DND-41 (cell line): ENCODE measurements at regions not wholly inside any gene's neighbourhood (a gene's known extent, or its start where the extent isn't known, plus 50 kb on each side); places are given as distances from the start of the nearest gene placed in this dataset.

Experiments used
- ATAC-seq: fragments of 200-7000 bp; cut with Tn5 transposase; 3 replicates; pipeline ENCODE4 v1.9.1; 2021; ENCODE audit warnings: low read depth; ENCODE audit not compliant: insufficient read depth
- DNase-seq: peaks from one replicate; pipeline ENCODE4 v3.0.0-alpha.2; 2020
- H2AFZ ChIP-seq: 2 replicates; pipeline ENCODE4 v1.6.0; 2012; ENCODE audit warnings: low read depth, low read length
- H3K27ac ChIP-seq: 2 replicates; pipeline ENCODE4 v1.5.1; 2012; ENCODE audit warnings: low read length, inconsistent platforms
- H3K27me3 ChIP-seq: fragments of 200-600 bp; sonication (generic); 2 replicates; pipeline ENCODE4 v1.6.0; 2012; ENCODE audit warnings: low read length, mild to moderate bottlenecking, inconsistent platforms; ENCODE audit not compliant: insufficient read depth, poor library complexity
- H3K36me3 ChIP-seq: 2 replicates; pipeline ENCODE4 v1.5.1; 2012; ENCODE audit warnings: low read length, inconsistent platforms; ENCODE audit not compliant: insufficient read depth
- H3K4me1 ChIP-seq: 2 replicates; pipeline ENCODE4 v1.5.1; 2012; ENCODE audit warnings: mild to moderate bottlenecking, low read length; ENCODE audit not compliant: insufficient read depth
- H3K4me2 ChIP-seq: 2 replicates; pipeline ENCODE4 v1.6.0; 2012; ENCODE audit warnings: mild to moderate bottlenecking, moderate library complexity, low read length, inconsistent platforms; ENCODE audit not compliant: insufficient read depth
- H3K4me3 ChIP-seq, 2 experiments: fragments of 200-600 bp in 1 of 2; shearing (Covaris generic) in 1 of 2; 2 replicates each; pipeline ENCODE4 v1.5.1; 2012 to 2016; ENCODE audit warnings: inconsistent platforms in 2 of 2, low read length in 2 of 2, mild to moderate bottlenecking in 2 of 2, low read depth in 1 of 2, moderate library complexity in 1 of 2
- H3K79me2 ChIP-seq: 2 replicates; pipeline ENCODE4 v1.6.0; 2012; ENCODE audit warnings: low read length, inconsistent platforms; ENCODE audit not compliant: insufficient read depth
- H3K9ac ChIP-seq: 2 replicates; pipeline ENCODE4 v1.6.0; 2012; ENCODE audit warnings: low read depth, mild to moderate bottlenecking, inconsistent platforms, low read length, moderate library complexity
- H3K9me3 ChIP-seq: 2 replicates; pipeline ENCODE4 v1.5.1; 2012; ENCODE audit warnings: low read length, moderate library complexity, mild to moderate bottlenecking, inconsistent platforms; ENCODE audit not compliant: insufficient read depth, severe bottlenecking
- H4K20me1 ChIP-seq: 2 replicates; pipeline ENCODE4 v1.6.0; 2012; ENCODE audit warnings: low read length; ENCODE audit not compliant: insufficient read depth
- EZH2 ChIP-seq: IDR thresholded peaks from 3 replicates; pipeline ENCODE4 v1.6.1; 2012; ENCODE audit warnings: borderline replicate concordance, low read depth, mild to moderate bottlenecking, moderate library complexity, low read length, inconsistent platforms; ENCODE audit not compliant: severe bottlenecking
- TF ChIP-seq, protein P1 (sequence below): IDR thresholded peaks from 2 replicates; pipeline ENCODE4 v1.5.1; 2012; ENCODE audit warnings: borderline replicate concordance, low read length, moderate library complexity, mild to moderate bottlenecking; ENCODE audit not compliant: poor library complexity, severe bottlenecking; ENCODE audit errors: extremely low read depth

DNA sequence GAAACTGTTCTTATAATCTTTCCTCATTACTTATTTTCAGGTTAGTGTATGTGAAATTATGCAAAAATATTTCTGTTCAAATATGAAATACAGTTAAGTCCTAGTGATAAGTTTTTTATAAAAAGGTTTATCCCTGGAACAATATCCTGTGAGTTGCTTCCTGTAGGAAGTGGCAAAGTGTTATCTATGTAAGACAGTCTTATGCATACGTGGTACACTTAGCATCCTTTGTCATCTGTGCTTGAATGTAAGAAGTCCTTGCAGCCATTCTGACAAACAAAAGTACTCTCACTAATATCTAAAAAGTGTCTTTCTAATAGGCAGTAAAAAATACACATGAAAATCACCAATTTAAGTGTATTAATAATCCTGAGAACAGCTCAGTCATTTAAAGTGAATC, 372.5 kb upstream of the BCHE start:
- no peak for TF ChIP-seq EZH2
- TF ChIP-seq, protein P1, sequence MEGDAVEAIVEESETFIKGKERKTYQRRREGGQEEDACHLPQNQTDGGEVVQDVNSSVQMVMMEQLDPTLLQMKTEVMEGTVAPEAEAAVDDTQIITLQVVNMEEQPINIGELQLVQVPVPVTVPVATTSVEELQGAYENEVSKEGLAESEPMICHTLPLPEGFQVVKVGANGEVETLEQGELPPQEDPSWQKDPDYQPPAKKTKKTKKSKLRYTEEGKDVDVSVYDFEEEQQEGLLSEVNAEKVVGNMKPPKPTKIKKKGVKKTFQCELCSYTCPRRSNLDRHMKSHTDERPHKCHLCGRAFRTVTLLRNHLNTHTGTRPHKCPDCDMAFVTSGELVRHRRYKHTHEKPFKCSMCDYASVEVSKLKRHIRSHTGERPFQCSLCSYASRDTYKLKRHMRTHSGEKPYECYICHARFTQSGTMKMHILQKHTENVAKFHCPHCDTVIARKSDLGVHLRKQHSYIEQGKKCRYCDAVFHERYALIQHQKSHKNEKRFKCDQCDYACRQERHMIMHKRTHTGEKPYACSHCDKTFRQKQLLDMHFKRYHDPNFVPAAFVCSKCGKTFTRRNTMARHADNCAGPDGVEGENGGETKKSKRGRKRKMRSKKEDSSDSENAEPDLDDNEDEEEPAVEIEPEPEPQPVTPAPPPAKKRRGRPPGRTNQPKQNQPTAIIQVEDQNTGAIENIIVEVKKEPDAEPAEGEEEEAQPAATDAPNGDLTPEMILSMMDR = no peak
- Histone ChIP-seq H3K9me3 (no peaks in the 10 kb centered on the region), H3K4me2 (no peak overlapping the region), H3K27ac (no peak overlapping the region), H2AFZ (no peak overlapping the region), H4K20me1 (no peaks in the 10 kb centered on the region), H3K36me3 (no peaks in the 10 kb centered on the region), H3K79me2 (no peaks in the 10 kb centered on the region), H3K4me1 (no peaks in the 10 kb centered on the region), H3K4me3 (no peak overlapping the region), H3K27me3 (no peaks in the 10 kb centered on the region), H3K9ac (no peak overlapping the region)
- no peak for ATAC-seq
- no peak for DNase-seq

DNA sequence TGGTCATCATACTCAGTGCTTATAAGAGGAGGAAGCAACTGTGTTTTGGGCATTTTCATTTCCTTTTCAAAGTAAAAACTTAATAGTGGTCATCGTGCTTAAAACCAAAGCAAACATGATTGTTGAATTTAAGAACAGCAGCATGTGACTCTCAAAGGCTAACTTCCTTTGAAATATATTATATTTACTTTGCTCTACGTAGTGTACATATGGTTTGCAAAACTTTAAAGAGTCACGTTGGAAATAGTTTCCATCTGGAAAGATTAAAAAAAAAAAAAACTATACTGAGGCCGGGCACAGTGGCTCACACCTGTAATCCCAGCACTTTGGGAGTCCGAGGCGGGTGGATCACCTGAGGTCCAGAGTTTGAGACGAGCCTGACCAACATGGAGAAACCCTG, 367.9 kb upstream of the BCHE start:
- TF ChIP-seq, protein P1 = no peak
- TF ChIP-seq EZH2 = no peak
- no peak overlapping the region for H3K27ac ChIP-seq
- no peak overlapping the region for H3K9ac ChIP-seq
- no peaks in the 10 kb centered on the region for H4K20me1 ChIP-seq
- no peak overlapping the region for H2AFZ ChIP-seq
- no peaks in the 10 kb centered on the region for H3K79me2 ChIP-seq
- no peak overlapping the region for H3K4me2 ChIP-seq
- H3K36me3 ChIP-seq = no peaks in the 10 kb centered on the region
- no peaks in the 10 kb centered on the region for H3K9me3 ChIP-seq
- H3K4me1 ChIP-seq = no peaks in the 10 kb centered on the region
- ATAC-seq (no peak), DNase-seq (no peak)
- no peaks in the 10 kb centered on the region for H3K27me3 ChIP-seq
- H3K4me3 ChIP-seq = no peak overlapping the region

DNA sequence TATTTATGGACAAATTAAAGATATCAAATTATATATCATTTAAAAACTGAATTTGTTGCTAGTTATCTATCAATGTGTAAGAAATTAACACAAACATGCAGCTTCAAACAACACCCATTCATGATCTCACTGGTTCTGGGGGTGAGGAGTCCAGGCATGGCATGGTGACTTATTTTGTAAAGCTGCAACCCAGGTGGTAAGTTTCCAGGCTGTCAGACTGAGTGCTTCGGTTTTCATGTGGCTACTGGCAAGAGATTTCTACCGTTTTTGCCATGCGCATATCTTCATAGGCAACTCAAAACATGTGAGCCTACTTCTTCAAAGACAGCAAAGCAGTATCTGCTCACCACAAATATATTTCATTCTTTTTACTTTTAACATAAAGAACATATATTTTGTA, 364.3 kb upstream of the BCHE start:
- Histone ChIP-seq H3K9me3 (no peaks in the 10 kb centered on the region), H3K4me2 (no peak overlapping the region), H3K36me3 (no peaks in the 10 kb centered on the region), H4K20me1 (no peaks in the 10 kb centered on the region), H3K9ac (no peak overlapping the region), H3K79me2 (no peaks in the 10 kb centered on the region), H3K27ac (no peak overlapping the region), H3K4me3 (no peak overlapping the region), H3K27me3 (no peaks in the 10 kb centered on the region), H3K4me1 (no peaks in the 10 kb centered on the region), H2AFZ (no peak overlapping the region)
- ATAC-seq (no peak), DNase-seq (no peak)
- TF ChIP-seq, protein P1 = no peak

DNA sequence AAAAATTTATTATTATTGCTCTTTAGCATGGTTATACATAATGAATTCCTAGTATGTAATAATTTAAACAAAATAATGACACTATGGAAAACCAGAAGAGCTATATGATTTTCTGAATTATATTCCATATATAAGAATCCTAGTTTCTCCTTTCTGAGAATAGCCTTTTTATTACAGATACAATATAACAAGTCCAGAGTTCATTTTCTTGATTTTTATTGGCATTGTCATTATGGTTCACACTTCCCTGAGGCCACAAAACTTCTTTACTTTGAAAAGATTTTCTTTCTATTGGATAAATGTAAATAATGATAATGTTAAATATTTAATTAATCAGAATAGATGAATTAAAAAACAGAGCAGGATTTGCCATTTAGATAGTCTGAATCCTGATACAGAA, 362.3 kb upstream of the BCHE start:
- Histone ChIP-seq H3K79me2 (no peaks in the 10 kb centered on the region), H4K20me1 (no peaks in the 10 kb centered on the region), H3K4me1 (no peaks in the 10 kb centered on the region), H3K4me3 (no peak overlapping the region), H3K4me2 (no peak overlapping the region), H3K9ac (no peak overlapping the region), H3K9me3 (no peaks in the 10 kb centered on the region), H3K27ac (no peak overlapping the region), H3K27me3 (no peaks in the 10 kb centered on the region), H3K36me3 (no peaks in the 10 kb centered on the region), H2AFZ (no peak overlapping the region)
- DNase-seq (no peak), ATAC-seq (no peak)
- TF ChIP-seq EZH2 = no peak
- TF ChIP-seq, protein P1 = no peak
